K562 (cell line): ENCODE measurements at regions not wholly inside any gene's neighbourhood (a gene's known extent, or its start where the extent isn't known, plus 50 kb on each side); places are given as distances from the start of the nearest gene placed in this dataset.

Experiments
- ATF2 ChIP-seq: sonication (generic); formaldehyde crosslinking; IDR thresholded peaks from 2 replicates; pipeline ENCODE4 v1.8.1; 2022; ENCODE audit warnings: missing genetic modification reagents
- KDM5B ChIP-seq: fragments of 200-600 bp; sonication (generic); IDR thresholded peaks from 2 replicates; pipeline ENCODE4 v1.6.1; 2012; ENCODE audit warnings: low read depth, mild to moderate bottlenecking, moderate library complexity, low read length, control low read depth, inconsistent platforms; ENCODE audit not compliant: insufficient replicate concordance
- POLR2A ChIP-seq: fragments of 450-650 bp; conservative IDR thresholded peaks from 2 replicates; pipeline ENCODE4 v1.6.1; 2016
- ZBTB33 ChIP-seq: sonication (generic); formaldehyde crosslinking; IDR thresholded peaks from 2 replicates; pipeline ENCODE4 v1.8.1; 2023; ENCODE audit warnings: mild to moderate bottlenecking, missing genetic modification reagents
- ZNF184 ChIP-seq: sonication (generic); formaldehyde crosslinking; IDR thresholded peaks from 2 replicates; pipeline ENCODE4 v1.5.0; 2020; ENCODE audit warnings: missing genetic modification reagents

- TF ChIP-seq ZNF184: no peak
- TF ChIP-seq KDM5B: no peak
- TF ChIP-seq ZBTB33: no peak
- TF ChIP-seq POLR2A: no peak
- TF ChIP-seq ATF2 (CRISPR knock-in tag): no peak
Measured at GRCh38 chr11:56848141-56848809, 99.8 kb upstream of the OR9G4 start.
